A673 (cell line): ENCODE measurements at regions not wholly inside any gene's neighbourhood (a gene's known extent, or its start where the extent isn't known, plus 50 kb on each side); places are given as distances from the start of the nearest gene placed in this dataset.
"Not testable (repeated sequence)": the region's sequence is repeated elsewhere in the genome, so short reads cannot be mapped to it uniquely, and the experiment has no call there.

Experiments
- EZH2 ChIP-seq: fragments of 200-600 bp; sonication (generic); IDR thresholded peaks from 2 replicates; pipeline ENCODE4 v1.6.1; 2017; ENCODE audit warnings: borderline replicate concordance, low read depth, mild to moderate bottlenecking, mixed read lengths, antibody characterized with exemption, low read length; ENCODE audit not compliant: poor library complexity, severe bottlenecking
- TF ChIP-seq, protein P1 (sequence below): fragments of 300-800, 200-600 bp; sonication (generic); conservative IDR thresholded peaks from 2 replicates; pipeline ENCODE4 v1.5.1; 2017; ENCODE audit warnings: low read depth, mild to moderate bottlenecking, antibody characterized with exemption, low read length, moderate library complexity, mixed read lengths

DNA sequence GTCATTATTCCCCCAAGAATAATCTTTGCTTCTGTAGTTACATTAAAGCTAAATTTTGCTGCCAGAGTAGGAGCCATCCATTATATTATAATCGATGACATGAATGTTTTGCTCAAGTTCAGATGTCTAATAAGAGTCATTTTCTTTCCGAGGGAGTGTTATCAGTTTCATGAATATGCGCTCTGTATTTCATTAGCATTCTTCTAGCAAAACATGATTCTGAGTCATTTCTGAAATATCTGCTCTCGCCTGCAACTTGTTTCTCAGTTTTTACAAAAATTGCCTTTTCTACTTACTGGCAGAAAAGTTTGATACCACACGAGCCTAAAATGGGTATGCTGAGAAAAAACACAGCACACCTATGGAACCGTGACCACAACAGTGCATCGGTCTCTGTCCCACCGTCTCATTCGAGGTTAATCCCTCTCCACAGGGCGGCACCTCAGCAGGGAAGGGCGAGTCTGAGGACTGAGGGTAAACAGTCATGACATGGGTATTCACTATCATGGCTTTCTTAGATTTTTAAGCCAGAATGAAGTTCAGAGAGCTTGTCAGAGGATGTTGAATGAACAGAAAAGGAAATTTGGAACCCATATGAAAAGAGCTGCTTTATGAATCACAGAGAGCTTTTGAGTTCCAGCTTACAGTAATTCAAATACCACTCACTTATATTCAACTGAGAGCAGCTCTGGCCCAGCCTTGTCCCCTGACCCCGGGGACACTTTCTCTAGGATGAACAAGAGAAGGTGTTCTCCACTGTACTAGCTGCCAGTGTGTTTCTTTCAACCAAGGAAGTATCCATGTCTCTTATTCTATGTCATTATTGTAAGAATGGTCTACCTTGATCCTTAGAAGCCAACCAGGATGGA is 303.6 kb upstream of the PLGLB1 start:
- TF ChIP-seq EZH2, result not testable (repeated sequence)
- TF ChIP-seq, protein P1, sequence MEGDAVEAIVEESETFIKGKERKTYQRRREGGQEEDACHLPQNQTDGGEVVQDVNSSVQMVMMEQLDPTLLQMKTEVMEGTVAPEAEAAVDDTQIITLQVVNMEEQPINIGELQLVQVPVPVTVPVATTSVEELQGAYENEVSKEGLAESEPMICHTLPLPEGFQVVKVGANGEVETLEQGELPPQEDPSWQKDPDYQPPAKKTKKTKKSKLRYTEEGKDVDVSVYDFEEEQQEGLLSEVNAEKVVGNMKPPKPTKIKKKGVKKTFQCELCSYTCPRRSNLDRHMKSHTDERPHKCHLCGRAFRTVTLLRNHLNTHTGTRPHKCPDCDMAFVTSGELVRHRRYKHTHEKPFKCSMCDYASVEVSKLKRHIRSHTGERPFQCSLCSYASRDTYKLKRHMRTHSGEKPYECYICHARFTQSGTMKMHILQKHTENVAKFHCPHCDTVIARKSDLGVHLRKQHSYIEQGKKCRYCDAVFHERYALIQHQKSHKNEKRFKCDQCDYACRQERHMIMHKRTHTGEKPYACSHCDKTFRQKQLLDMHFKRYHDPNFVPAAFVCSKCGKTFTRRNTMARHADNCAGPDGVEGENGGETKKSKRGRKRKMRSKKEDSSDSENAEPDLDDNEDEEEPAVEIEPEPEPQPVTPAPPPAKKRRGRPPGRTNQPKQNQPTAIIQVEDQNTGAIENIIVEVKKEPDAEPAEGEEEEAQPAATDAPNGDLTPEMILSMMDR, result not testable (repeated sequence)
